Fibroblast of lung (primary cell): ENCODE measurements at regions not wholly inside any gene's neighbourhood (a gene's known extent, or its start where the extent isn't known, plus 50 kb on each side); places are given as distances from the start of the nearest gene placed in this dataset.
A peak's percentile ranks its signal among the peaks of the same experiment; 100 is the strongest.
"Not testable (repeated sequence)": the region's sequence is repeated elsewhere in the genome, so short reads cannot be mapped to it uniquely, and the experiment has no call there.

Experiments
- DNase-seq, 2 donors: peaks; one replicate each; pipeline versions ENCODE4 v3.0.0 to v3.0.0-alpha.2; 2010; ENCODE audit warnings: low read depth in 2 of 2
- H2AFZ ChIP-seq: 2 replicates; pipeline ENCODE4 v1.5.1; 2012; ENCODE audit warnings: low read length, control low read depth, inconsistent platforms
- H3K27ac ChIP-seq: 2 replicates; pipeline ENCODE4 v1.5.1; 2011; ENCODE audit warnings: low read length, control low read depth; ENCODE audit not compliant: insufficient read depth
- H3K27me3 ChIP-seq: 2 replicates; pipeline ENCODE4 v1.5.1; 2011; ENCODE audit warnings: mild to moderate bottlenecking, low read length; ENCODE audit not compliant: control insufficient read depth, insufficient read depth
- H3K36me3 ChIP-seq: 2 replicates; pipeline ENCODE4 v1.5.1; 2011; ENCODE audit warnings: low read length; ENCODE audit not compliant: control insufficient read depth, insufficient read depth
- H3K4me1 ChIP-seq: 2 replicates; pipeline ENCODE4 v1.5.1; 2011; ENCODE audit warnings: low read length; ENCODE audit not compliant: control insufficient read depth, insufficient read depth; ENCODE audit errors: extremely low read depth
- H3K4me2 ChIP-seq: 2 replicates; pipeline ENCODE4 v1.5.1; 2011; ENCODE audit warnings: low read length, control low read depth; ENCODE audit not compliant: insufficient read depth; ENCODE audit errors: extremely low read depth
- H3K4me3 ChIP-seq, 4 experiments: fragments of 200-600 bp in 1 of 4; sonication (generic) in 1 of 4; replicated peaks in 1 of 4; 2 replicates each; pipeline ENCODE4 v1.5.1; 2011 to 2016; ENCODE audit warnings: low read length in 4 of 4, low read depth in 3 of 4, mild to moderate bottlenecking in 3 of 4, control low read depth in 2 of 4, inconsistent platforms in 1 of 4, mixed read lengths in 1 of 4; ENCODE audit not compliant: insufficient read depth in 1 of 4; ENCODE audit errors: control extremely low read depth in 1 of 4
- H3K79me2 ChIP-seq: 2 replicates; pipeline ENCODE4 v1.5.1; 2012; ENCODE audit warnings: mild to moderate bottlenecking, low read length, inconsistent platforms; ENCODE audit not compliant: control insufficient read depth, insufficient read depth
- H3K9ac ChIP-seq: 2 replicates; pipeline ENCODE4 v1.5.1; 2011; ENCODE audit warnings: mild to moderate bottlenecking, low read length, control low read depth; ENCODE audit not compliant: insufficient read depth
- H3K9me3 ChIP-seq: 2 replicates; pipeline ENCODE4 v1.5.1; 2012; ENCODE audit warnings: low read depth, low read length; ENCODE audit not compliant: control insufficient read depth, insufficient read depth
- H4K20me1 ChIP-seq: 2 replicates; pipeline ENCODE4 v1.5.1; 2011; ENCODE audit warnings: low read length; ENCODE audit not compliant: control insufficient read depth, insufficient read depth; ENCODE audit errors: extremely low read depth
- CTCF ChIP-seq, 2 donors: IDR thresholded peaks in 1 of 2; conservative IDR thresholded peaks in 1 of 2; 1 replicate in 1 of 2; 2 replicates in 1 of 2; pipeline ENCODE4 v1.5.1; 2011 to 2012; ENCODE audit warnings: low read length in 2 of 2, control low read depth in 1 of 2, inconsistent platforms in 1 of 2, low read depth in 1 of 2, mild to moderate bottlenecking in 1 of 2
- EZH2 ChIP-seq: IDR thresholded peaks from 2 replicates; pipeline ENCODE4 v1.5.1; 2012; ENCODE audit warnings: low read length, control low read depth, mild to moderate bottlenecking; ENCODE audit errors: missing control alignments

- no peaks in the 10 kb centered on the region for H3K9me3 ChIP-seq
Observed at GRCh38 chr7:47069385-47070076, 512.4 kb downstream of the TNS3 start.

GRCh38 chr7:47066976-47067614 is 514.8 kb downstream of the TNS3 start:
- H3K27ac ChIP-seq = no peak overlapping the region
- H3K36me3 ChIP-seq = no peaks in the 10 kb centered on the region
- no peaks in the 10 kb centered on the region for H3K27me3 ChIP-seq
- H4K20me1 ChIP-seq = no peaks in the 10 kb centered on the region
- no peak overlapping the region for H2AFZ ChIP-seq
- no peaks in the 10 kb centered on the region for H3K79me2 ChIP-seq
- H3K9ac ChIP-seq = no peak overlapping the region
- H3K4me2 ChIP-seq = no peak overlapping the region
- DNase-seq = no peak
- H3K4me3 ChIP-seq = no peak overlapping the region
- no peaks in the 10 kb centered on the region for H3K9me3 ChIP-seq
- no peaks in the 10 kb centered on the region for H3K4me1 ChIP-seq
- no peak for TF ChIP-seq CTCF (conservative IDR thresholded peaks at IDR 0.05 in 1 of 2, IDR thresholded peaks at IDR 0.05 in 1 of 2; ENCODE audit: low read depth in 1 of 2, low read length in 2 of 2)
- TF ChIP-seq EZH2 = no peak

More at GRCh38 chr7:47069385-47070076, 512.4 kb downstream of the TNS3 start:
- no peaks in the 10 kb centered on the region for H3K27me3 ChIP-seq
- no peak overlapping the region for H3K4me3 ChIP-seq
- H3K4me2 ChIP-seq = no peak overlapping the region
- H3K4me1 ChIP-seq = no peaks in the 10 kb centered on the region
- H3K27ac ChIP-seq = no peak overlapping the region
- TF ChIP-seq CTCF (conservative IDR thresholded peaks at IDR 0.05 in 1 of 2, IDR thresholded peaks at IDR 0.05 in 1 of 2; ENCODE audit: low read depth in 1 of 2, low read length in 2 of 2) = no peak
- no peak for TF ChIP-seq EZH2
- H4K20me1 ChIP-seq = no peaks in the 10 kb centered on the region
- H2AFZ ChIP-seq = no peak overlapping the region
- H3K79me2 ChIP-seq = no peaks in the 10 kb centered on the region
- no peak overlapping the region for H3K9ac ChIP-seq
- DNase-seq = no peak
- no peaks in the 10 kb centered on the region for H3K36me3 ChIP-seq

- Histone ChIP-seq H3K79me2 (no peaks in the 10 kb centered on the region), H3K36me3 (no peaks in the 10 kb centered on the region), H3K27me3 (no peaks in the 10 kb centered on the region), H3K4me1 (no peaks in the 10 kb centered on the region), H3K4me2 (no peak overlapping the region), H2AFZ (no peak overlapping the region), H3K27ac (no peak overlapping the region), H3K9ac (no peak overlapping the region), H3K9me3 (no peaks in the 10 kb centered on the region), H4K20me1 (no peaks in the 10 kb centered on the region), H3K4me3 (no peak overlapping the region)
- TF ChIP-seq CTCF (conservative IDR thresholded peaks at IDR 0.05 in 1 of 2, IDR thresholded peaks at IDR 0.05 in 1 of 2; ENCODE audit: low read depth in 1 of 2, low read length in 2 of 2) = no peak
- TF ChIP-seq EZH2 = no peak
- no peak for DNase-seq
Observed at GRCh38 chr7:47056731-47057130, 525.2 kb downstream of the TNS3 start.

GRCh38 chr7:47052541-47053208 is 529.2 kb downstream of the TNS3 start:
- peak in 1 of 2 donors; percentile 11 for DNase-seq
- H3K36me3 ChIP-seq, H3K27ac ChIP-seq, H3K4me2 ChIP-seq, H3K9ac ChIP-seq, H3K79me2 ChIP-seq, H3K27me3 ChIP-seq, H3K9me3 ChIP-seq, H3K4me1 ChIP-seq, H2AFZ ChIP-seq, H4K20me1 ChIP-seq, H3K4me3 ChIP-seq: not testable (repeated sequence)
